ENCODE measurements at regions not wholly inside any gene's neighbourhood (a gene's known extent, or its start where the extent isn't known, plus 50 kb on each side); places are given as distances from the start of the nearest gene placed in this dataset.
"Not testable (repeated sequence)": the region's sequence is repeated elsewhere in the genome, so short reads cannot be mapped to it uniquely, and the experiment has no call there.

DNA sequence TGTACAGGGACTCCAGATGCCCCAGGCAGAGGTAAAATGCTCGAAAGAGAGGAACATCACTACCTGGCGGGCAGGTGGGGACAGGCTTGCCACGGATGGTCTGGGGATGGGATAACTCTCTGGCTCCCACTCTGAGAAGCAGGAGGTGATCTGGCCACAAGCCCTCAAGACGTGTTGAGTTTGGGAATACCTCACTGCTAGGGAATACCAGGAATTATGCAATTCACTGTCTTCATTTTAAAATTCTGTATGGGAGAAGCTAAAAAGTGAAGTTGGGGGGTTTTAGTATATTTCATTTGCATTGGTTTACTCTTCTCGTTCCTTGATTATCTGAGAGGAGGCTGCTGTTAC is 510.4 kb downstream of the CCDC171 start:
- Histone ChIP-seq H3K4me1 (ENCODE audit: control insufficient read depth in 4 of 4, insufficient read depth in 4 of 4, low read length in 3 of 4) (no peaks in the 10 kb centered on the region), H3K36me3 (ENCODE audit: control insufficient read depth in 4 of 4, insufficient read depth in 3 of 4, low read depth in 1 of 4, low read length in 3 of 4) (no peaks in the 10 kb centered on the region), H3K9ac (ENCODE audit: low read depth in 1 of 2, low read length in 2 of 2) (no peak overlapping the region), H3K27me3 (ENCODE audit: control insufficient read depth in 4 of 4, insufficient read depth in 4 of 4, low read length in 3 of 4) (no peaks in the 10 kb centered on the region), H3K27ac (ENCODE audit: low read depth in 1 of 2, low read length in 2 of 2) (no peak overlapping the region), H3K9me3 (ENCODE audit: control insufficient read depth in 4 of 4, low read length in 3 of 4) (peaks cover 0 to 2% (median 0%) of the 10 kb centered on the region in 4 donors), H3K4me3 (ENCODE audit: low read depth in 1 of 3, low read length in 3 of 3) (no peak overlapping the region)
- no peak for TF ChIP-seq HNF4A (conservative IDR thresholded peaks at IDR 0.05)
- TF ChIP-seq TAF1 (conservative IDR thresholded peaks at IDR 0.05), result no peak
- no peak for DNase-seq (ENCODE audit: low spot score)
- WGBS, result 82% methylated on average over 5 of the region's 5 CpGs

DNA sequence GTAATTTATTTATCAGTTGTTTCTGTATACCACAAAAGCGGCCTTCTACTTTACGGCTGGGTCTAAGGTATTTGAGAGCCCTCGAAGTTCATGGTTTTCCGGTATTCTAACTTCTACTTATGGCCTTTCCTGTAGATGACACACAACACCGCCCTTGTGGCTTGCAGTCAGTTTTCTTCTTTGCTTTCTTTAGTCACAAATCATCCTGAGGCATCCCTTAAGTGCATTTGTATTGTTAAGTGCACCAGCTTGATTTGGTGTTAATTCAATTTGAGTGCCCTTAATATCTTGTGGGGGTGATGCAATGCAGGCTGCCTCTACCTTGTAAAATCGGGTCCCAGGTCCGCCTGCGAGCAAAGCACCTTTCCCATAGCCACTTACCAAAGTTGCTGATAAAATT is 511.9 kb downstream of the CCDC171 start:
- no peaks in the 10 kb centered on the region for H3K9me3 ChIP-seq (ENCODE audit: control insufficient read depth in 4 of 4, low read length in 3 of 4)
- no peak overlapping the region for H3K4me3 ChIP-seq (ENCODE audit: low read depth in 1 of 3, low read length in 3 of 3)
- no peak for TF ChIP-seq HNF4G (IDR thresholded peaks at IDR 0.05)
- no peak for TF ChIP-seq YY1 (IDR thresholded peaks at IDR 0.05)
- TF ChIP-seq FOXA1 (IDR thresholded peaks at IDR 0.05), result no peak
- TF ChIP-seq NR2F2 (IDR thresholded peaks at IDR 0.05), result no peak
- TF ChIP-seq HNF4A (conservative IDR thresholded peaks at IDR 0.05), result no peak
- TF ChIP-seq, protein P1, sequence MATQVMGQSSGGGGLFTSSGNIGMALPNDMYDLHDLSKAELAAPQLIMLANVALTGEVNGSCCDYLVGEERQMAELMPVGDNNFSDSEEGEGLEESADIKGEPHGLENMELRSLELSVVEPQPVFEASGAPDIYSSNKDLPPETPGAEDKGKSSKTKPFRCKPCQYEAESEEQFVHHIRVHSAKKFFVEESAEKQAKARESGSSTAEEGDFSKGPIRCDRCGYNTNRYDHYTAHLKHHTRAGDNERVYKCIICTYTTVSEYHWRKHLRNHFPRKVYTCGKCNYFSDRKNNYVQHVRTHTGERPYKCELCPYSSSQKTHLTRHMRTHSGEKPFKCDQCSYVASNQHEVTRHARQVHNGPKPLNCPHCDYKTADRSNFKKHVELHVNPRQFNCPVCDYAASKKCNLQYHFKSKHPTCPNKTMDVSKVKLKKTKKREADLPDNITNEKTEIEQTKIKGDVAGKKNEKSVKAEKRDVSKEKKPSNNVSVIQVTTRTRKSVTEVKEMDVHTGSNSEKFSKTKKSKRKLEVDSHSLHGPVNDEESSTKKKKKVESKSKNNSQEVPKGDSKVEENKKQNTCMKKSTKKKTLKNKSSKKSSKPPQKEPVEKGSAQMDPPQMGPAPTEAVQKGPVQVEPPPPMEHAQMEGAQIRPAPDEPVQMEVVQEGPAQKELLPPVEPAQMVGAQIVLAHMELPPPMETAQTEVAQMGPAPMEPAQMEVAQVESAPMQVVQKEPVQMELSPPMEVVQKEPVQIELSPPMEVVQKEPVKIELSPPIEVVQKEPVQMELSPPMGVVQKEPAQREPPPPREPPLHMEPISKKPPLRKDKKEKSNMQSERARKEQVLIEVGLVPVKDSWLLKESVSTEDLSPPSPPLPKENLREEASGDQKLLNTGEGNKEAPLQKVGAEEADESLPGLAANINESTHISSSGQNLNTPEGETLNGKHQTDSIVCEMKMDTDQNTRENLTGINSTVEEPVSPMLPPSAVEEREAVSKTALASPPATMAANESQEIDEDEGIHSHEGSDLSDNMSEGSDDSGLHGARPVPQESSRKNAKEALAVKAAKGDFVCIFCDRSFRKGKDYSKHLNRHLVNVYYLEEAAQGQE (IDR thresholded peaks at IDR 0.05), result no peak
- no peak for TF ChIP-seq JUND (IDR thresholded peaks at IDR 0.05)
- no peak for TF ChIP-seq FOXA2 (IDR thresholded peaks at IDR 0.05)
- TF ChIP-seq, protein P2, sequence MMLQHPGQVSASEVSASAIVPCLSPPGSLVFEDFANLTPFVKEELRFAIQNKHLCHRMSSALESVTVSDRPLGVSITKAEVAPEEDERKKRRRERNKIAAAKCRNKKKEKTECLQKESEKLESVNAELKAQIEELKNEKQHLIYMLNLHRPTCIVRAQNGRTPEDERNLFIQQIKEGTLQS (IDR thresholded peaks at IDR 0.05), result no peak
- no peak for TF ChIP-seq RXRA (IDR thresholded peaks at IDR 0.05)
- no peak for TF ChIP-seq EGR1 (IDR thresholded peaks at IDR 0.05; ENCODE audit: low read depth in 2 of 2)
- TF ChIP-seq, protein P3, sequence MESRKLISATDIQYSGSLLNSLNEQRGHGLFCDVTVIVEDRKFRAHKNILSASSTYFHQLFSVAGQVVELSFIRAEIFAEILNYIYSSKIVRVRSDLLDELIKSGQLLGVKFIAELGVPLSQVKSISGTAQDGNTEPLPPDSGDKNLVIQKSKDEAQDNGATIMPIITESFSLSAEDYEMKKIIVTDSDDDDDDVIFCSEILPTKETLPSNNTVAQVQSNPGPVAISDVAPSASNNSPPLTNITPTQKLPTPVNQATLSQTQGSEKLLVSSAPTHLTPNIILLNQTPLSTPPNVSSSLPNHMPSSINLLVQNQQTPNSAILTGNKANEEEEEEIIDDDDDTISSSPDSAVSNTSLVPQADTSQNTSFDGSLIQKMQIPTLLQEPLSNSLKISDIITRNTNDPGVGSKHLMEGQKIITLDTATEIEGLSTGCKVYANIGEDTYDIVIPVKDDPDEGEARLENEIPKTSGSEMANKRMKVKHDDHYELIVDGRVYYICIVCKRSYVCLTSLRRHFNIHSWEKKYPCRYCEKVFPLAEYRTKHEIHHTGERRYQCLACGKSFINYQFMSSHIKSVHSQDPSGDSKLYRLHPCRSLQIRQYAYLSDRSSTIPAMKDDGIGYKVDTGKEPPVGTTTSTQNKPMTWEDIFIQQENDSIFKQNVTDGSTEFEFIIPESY (IDR thresholded peaks at IDR 0.05), result no peak
- TF ChIP-seq, protein P4, sequence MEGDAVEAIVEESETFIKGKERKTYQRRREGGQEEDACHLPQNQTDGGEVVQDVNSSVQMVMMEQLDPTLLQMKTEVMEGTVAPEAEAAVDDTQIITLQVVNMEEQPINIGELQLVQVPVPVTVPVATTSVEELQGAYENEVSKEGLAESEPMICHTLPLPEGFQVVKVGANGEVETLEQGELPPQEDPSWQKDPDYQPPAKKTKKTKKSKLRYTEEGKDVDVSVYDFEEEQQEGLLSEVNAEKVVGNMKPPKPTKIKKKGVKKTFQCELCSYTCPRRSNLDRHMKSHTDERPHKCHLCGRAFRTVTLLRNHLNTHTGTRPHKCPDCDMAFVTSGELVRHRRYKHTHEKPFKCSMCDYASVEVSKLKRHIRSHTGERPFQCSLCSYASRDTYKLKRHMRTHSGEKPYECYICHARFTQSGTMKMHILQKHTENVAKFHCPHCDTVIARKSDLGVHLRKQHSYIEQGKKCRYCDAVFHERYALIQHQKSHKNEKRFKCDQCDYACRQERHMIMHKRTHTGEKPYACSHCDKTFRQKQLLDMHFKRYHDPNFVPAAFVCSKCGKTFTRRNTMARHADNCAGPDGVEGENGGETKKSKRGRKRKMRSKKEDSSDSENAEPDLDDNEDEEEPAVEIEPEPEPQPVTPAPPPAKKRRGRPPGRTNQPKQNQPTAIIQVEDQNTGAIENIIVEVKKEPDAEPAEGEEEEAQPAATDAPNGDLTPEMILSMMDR (IDR thresholded peaks at IDR 0.05; ENCODE audit: low read depth, low read length, missing input control), result no peak
- TF ChIP-seq, protein P5, sequence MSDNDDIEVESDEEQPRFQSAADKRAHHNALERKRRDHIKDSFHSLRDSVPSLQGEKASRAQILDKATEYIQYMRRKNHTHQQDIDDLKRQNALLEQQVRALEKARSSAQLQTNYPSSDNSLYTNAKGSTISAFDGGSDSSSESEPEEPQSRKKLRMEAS (IDR thresholded peaks at IDR 0.05), result no peak
- no peak for TF ChIP-seq RAD21 (IDR thresholded peaks at IDR 0.05)
- H3K36me3 ChIP-seq (ENCODE audit: control insufficient read depth in 4 of 4, insufficient read depth in 3 of 4, low read depth in 1 of 4, low read length in 3 of 4), result no peaks in the 10 kb centered on the region
- 89% methylated on average over 8 of the region's 8 CpGs for WGBS
- no peak overlapping the region for H3K9ac ChIP-seq (ENCODE audit: low read depth in 1 of 2, low read length in 2 of 2)
- H3K27ac ChIP-seq (ENCODE audit: low read depth in 1 of 2, low read length in 2 of 2), result no peak overlapping the region
- no peaks in the 10 kb centered on the region for H3K4me1 ChIP-seq (ENCODE audit: control insufficient read depth in 4 of 4, insufficient read depth in 4 of 4, low read length in 3 of 4)
- no peaks in the 10 kb centered on the region for H3K27me3 ChIP-seq (ENCODE audit: control insufficient read depth in 4 of 4, insufficient read depth in 4 of 4, low read length in 3 of 4)
- no peak for DNase-seq (ENCODE audit: low spot score)

DNA sequence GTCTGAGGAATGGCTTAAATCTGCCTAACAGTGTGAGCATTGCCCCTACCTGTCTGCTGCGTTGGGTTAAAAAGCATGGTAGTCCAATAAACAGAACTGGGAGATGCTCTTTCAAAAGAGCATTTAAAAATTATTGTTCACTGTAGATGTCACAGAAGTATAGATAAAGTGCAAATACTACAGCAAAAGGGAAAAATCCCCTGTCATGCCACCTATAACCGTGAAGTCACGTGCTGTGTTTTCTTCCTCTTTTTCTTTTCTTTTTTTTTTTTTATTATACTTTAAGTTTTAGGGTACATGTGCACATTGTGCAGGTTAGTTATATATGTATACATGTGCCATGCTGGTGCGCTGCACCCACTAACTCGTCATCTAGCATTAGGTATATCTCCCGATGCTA is 513.4 kb downstream of the CCDC171 start:
- not testable (repeated sequence) for H3K9me3 ChIP-seq (ENCODE audit: control insufficient read depth in 4 of 4, low read length in 3 of 4); H3K27ac ChIP-seq (ENCODE audit: low read depth in 1 of 2, low read length in 2 of 2); DNase-seq (ENCODE audit: low spot score); H3K36me3 ChIP-seq (ENCODE audit: control insufficient read depth in 4 of 4, insufficient read depth in 3 of 4, low read depth in 1 of 4, low read length in 3 of 4); H3K4me1 ChIP-seq (ENCODE audit: control insufficient read depth in 4 of 4, insufficient read depth in 4 of 4, low read length in 3 of 4); H3K4me3 ChIP-seq (ENCODE audit: low read depth in 1 of 3, low read length in 3 of 3); H3K27me3 ChIP-seq (ENCODE audit: control insufficient read depth in 4 of 4, insufficient read depth in 4 of 4, low read length in 3 of 4); H3K9ac ChIP-seq (ENCODE audit: low read depth in 1 of 2, low read length in 2 of 2)
- WGBS, result 83% methylated on average over 3 of the region's 6 CpGs

All from liver (tissue), 8 donors.